ENCODE measurements at regions not wholly inside any gene's neighbourhood (a gene's known extent, or its start where the extent isn't known, plus 50 kb on each side); places are given as distances from the start of the nearest gene placed in this dataset.
A peak's percentile ranks its signal among the peaks of the same experiment; 100 is the strongest.

- WGBS, 2 donors (ENCODE audit: extremely low coverage in 2 of 2, insufficient read length in 2 of 2, insufficient replicate concordance in 1 of 2) = no CpG with 5 or more reads among the region's 2 CpGs
- DNase-seq (ENCODE audit: low spot score) = peak; percentile 5
Measured at GRCh38 chr6:54050750-54051149, 60.5 kb upstream of the MLIP start.

GRCh38 chr6:54053881-54054391, 57.3 kb upstream of the MLIP start:
- DNase-seq (ENCODE audit: low spot score) = no peak
- H3K27ac ChIP-seq (replicated peaks; ENCODE audit: low read length) = no peak overlapping the region

More at GRCh38 chr6:54050750-54051149, 60.5 kb upstream of the MLIP start:
- H3K18ac ChIP-seq (ENCODE audit: low read length) = no peak overlapping the region
- no peak overlapping the region for H4K8ac ChIP-seq (ENCODE audit: low read depth, low read length)
- H2BK12ac ChIP-seq (ENCODE audit: low read length) = no peak overlapping the region
- H2BK5ac ChIP-seq (ENCODE audit: low read length) = no peak overlapping the region
- H3K27ac ChIP-seq (replicated peaks; ENCODE audit: low read length) = no peak overlapping the region
- H3K79me1 ChIP-seq (ENCODE audit: low read depth, low read length) = no peaks in the 10 kb centered on the region
- H3K9me3 ChIP-seq (replicated peaks in 1 of 2; ENCODE audit: control insufficient read depth in 2 of 2, insufficient read depth in 1 of 2, low read depth in 1 of 2, low read length in 2 of 2) = no peaks in the 10 kb centered on the region
- H4K91ac ChIP-seq (ENCODE audit: low read depth, low read length, poor library complexity) = no peak overlapping the region
- peak overlapping the region; percentile 55 for H2AFZ ChIP-seq (ENCODE audit: low read length)
- no peak overlapping the region for H3K9ac ChIP-seq (ENCODE audit: low read depth, low read length, poor library complexity)
- no peak overlapping the region for H3K23ac ChIP-seq (ENCODE audit: low read depth, low read length, poor library complexity)
- no peak overlapping the region for H3K4ac ChIP-seq (ENCODE audit: low read length)
- no peaks in the 10 kb centered on the region for H3K36me3 ChIP-seq (replicated peaks in 1 of 2; ENCODE audit: control insufficient read depth in 2 of 2, insufficient read depth in 2 of 2, low read length in 2 of 2)
- H2BK15ac ChIP-seq (ENCODE audit: low read length) = no peak overlapping the region
- H3K14ac ChIP-seq (ENCODE audit: low read length) = no peak overlapping the region
- H3K27me3 ChIP-seq (ENCODE audit: control insufficient read depth in 3 of 3, insufficient read depth in 3 of 3, low read depth in 1 of 3, low read length in 3 of 3) = no peaks in the 10 kb centered on the region
- no peak overlapping the region for H2BK120ac ChIP-seq (ENCODE audit: low read depth, low read length)
- H3K4me1 ChIP-seq (ENCODE audit: control insufficient read depth in 2 of 2, insufficient read depth in 1 of 2, low read depth in 1 of 2, low read length in 2 of 2) = peaks cover 1 to 2% of the 10 kb centered on the region in 2 donors
- H3K4me2 ChIP-seq (ENCODE audit: insufficient read depth, low read length, poor library complexity, severe bottlenecking) = no peak overlapping the region
- H3K4me3 ChIP-seq (ENCODE audit: low read length in 2 of 2) = no peak overlapping the region
- H2AK5ac ChIP-seq (ENCODE audit: low read depth, low read length) = no peak overlapping the region

GRCh38 chr6:54056105-54056504, 55.1 kb upstream of the MLIP start:
- Histone ChIP-seq H3K4me3 (ENCODE audit: low read length in 2 of 2) (no peak overlapping the region), H2AFZ (ENCODE audit: low read length) (no peak overlapping the region), H3K9me3 (replicated peaks in 1 of 2; ENCODE audit: control insufficient read depth in 2 of 2, insufficient read depth in 1 of 2, low read depth in 1 of 2, low read length in 2 of 2) (no peaks in the 10 kb centered on the region), H2BK120ac (ENCODE audit: low read depth, low read length) (no peak overlapping the region), H3K4me1 (ENCODE audit: control insufficient read depth in 2 of 2, insufficient read depth in 1 of 2, low read depth in 1 of 2, low read length in 2 of 2) (peaks cover 1 to 4% of the 10 kb centered on the region in 2 donors), H2BK12ac (ENCODE audit: low read length) (no peak overlapping the region), H4K8ac (ENCODE audit: low read depth, low read length) (no peak overlapping the region), H4K91ac (ENCODE audit: low read depth, low read length, poor library complexity) (no peak overlapping the region), H3K18ac (ENCODE audit: low read length) (no peak overlapping the region), H3K4me2 (ENCODE audit: insufficient read depth, low read length, poor library complexity, severe bottlenecking) (no peak overlapping the region), H3K27ac (replicated peaks; ENCODE audit: low read length) (no peak overlapping the region), H3K79me1 (ENCODE audit: low read depth, low read length) (no peaks in the 10 kb centered on the region), H3K14ac (ENCODE audit: low read length) (no peak overlapping the region), H2BK5ac (ENCODE audit: low read length) (no peak overlapping the region), H3K23ac (ENCODE audit: low read depth, low read length, poor library complexity) (no peak overlapping the region), H3K4ac (ENCODE audit: low read length) (no peak overlapping the region), H2AK5ac (ENCODE audit: low read depth, low read length) (no peak overlapping the region), H2BK15ac (ENCODE audit: low read length) (no peak overlapping the region), H3K9ac (ENCODE audit: low read depth, low read length, poor library complexity) (no peak overlapping the region), H3K36me3 (replicated peaks in 1 of 2; ENCODE audit: control insufficient read depth in 2 of 2, insufficient read depth in 2 of 2, low read length in 2 of 2) (peaks cover 0 to 2% of the 10 kb centered on the region in 2 donors), H3K27me3 (ENCODE audit: control insufficient read depth in 3 of 3, insufficient read depth in 3 of 3, low read depth in 1 of 3, low read length in 3 of 3) (no peaks in the 10 kb centered on the region)
- no peak for DNase-seq (ENCODE audit: low spot score)
- no CpG with 5 or more reads among the region's 3 CpGs for whole genome bisulfite sequencing, 2 donors (ENCODE audit: extremely low coverage in 2 of 2, insufficient read length in 2 of 2, insufficient replicate concordance in 1 of 2)

More at GRCh38 chr6:54053881-54054391, 57.3 kb upstream of the MLIP start:
- H3K4me1 ChIP-seq (ENCODE audit: control insufficient read depth in 2 of 2, insufficient read depth in 1 of 2, low read depth in 1 of 2, low read length in 2 of 2) = peaks cover 1 to 2% of the 10 kb centered on the region in 2 donors
- H2BK15ac ChIP-seq (ENCODE audit: low read length) = no peak overlapping the region
- H3K36me3 ChIP-seq (replicated peaks in 1 of 2; ENCODE audit: control insufficient read depth in 2 of 2, insufficient read depth in 2 of 2, low read length in 2 of 2) = peaks cover 0 to 2% of the 10 kb centered on the region in 2 donors
- H2AFZ ChIP-seq (ENCODE audit: low read length) = peak overlapping the region; percentile 44
- H3K79me1 ChIP-seq (ENCODE audit: low read depth, low read length) = no peaks in the 10 kb centered on the region
- no peak overlapping the region for H2AK5ac ChIP-seq (ENCODE audit: low read depth, low read length)
- H3K23ac ChIP-seq (ENCODE audit: low read depth, low read length, poor library complexity) = no peak overlapping the region
- no peak overlapping the region for H3K4ac ChIP-seq (ENCODE audit: low read length)
- H2BK5ac ChIP-seq (ENCODE audit: low read length) = no peak overlapping the region
- WGBS, 2 donors (ENCODE audit: extremely low coverage in 2 of 2, insufficient read length in 2 of 2, insufficient replicate concordance in 1 of 2) = no CpG with 5 or more reads among the region's 4 CpGs
- H3K9me3 ChIP-seq (replicated peaks in 1 of 2; ENCODE audit: control insufficient read depth in 2 of 2, insufficient read depth in 1 of 2, low read depth in 1 of 2, low read length in 2 of 2) = no peaks in the 10 kb centered on the region
- no peak overlapping the region for H3K9ac ChIP-seq (ENCODE audit: low read depth, low read length, poor library complexity)
- H2BK120ac ChIP-seq (ENCODE audit: low read depth, low read length) = no peak overlapping the region
- no peak overlapping the region for H3K14ac ChIP-seq (ENCODE audit: low read length)
- no peaks in the 10 kb centered on the region for H3K27me3 ChIP-seq (ENCODE audit: control insufficient read depth in 3 of 3, insufficient read depth in 3 of 3, low read depth in 1 of 3, low read length in 3 of 3)
- no peak overlapping the region for H3K4me3 ChIP-seq (ENCODE audit: low read length in 2 of 2)
- no peak overlapping the region for H3K18ac ChIP-seq (ENCODE audit: low read length)
- H3K4me2 ChIP-seq (ENCODE audit: insufficient read depth, low read length, poor library complexity, severe bottlenecking) = no peak overlapping the region
- no peak overlapping the region for H4K8ac ChIP-seq (ENCODE audit: low read depth, low read length)
- H2BK12ac ChIP-seq (ENCODE audit: low read length) = no peak overlapping the region
- no peak overlapping the region for H4K91ac ChIP-seq (ENCODE audit: low read depth, low read length, poor library complexity)

- Histone ChIP-seq H3K18ac (ENCODE audit: low read length) (no peak overlapping the region), H2AFZ (ENCODE audit: low read length) (no peak overlapping the region), H4K91ac (ENCODE audit: low read depth, low read length, poor library complexity) (no peak overlapping the region), H2BK12ac (ENCODE audit: low read length) (no peak overlapping the region), H2BK5ac (ENCODE audit: low read length) (no peak overlapping the region), H3K4me2 (ENCODE audit: insufficient read depth, low read length, poor library complexity, severe bottlenecking) (no peak overlapping the region), H3K4me3 (ENCODE audit: low read length in 2 of 2) (no peak overlapping the region), H3K4ac (ENCODE audit: low read length) (no peak overlapping the region), H3K4me1 (ENCODE audit: control insufficient read depth in 2 of 2, insufficient read depth in 1 of 2, low read depth in 1 of 2, low read length in 2 of 2) (peaks cover 1 to 4% of the 10 kb centered on the region in 2 donors), H2BK120ac (ENCODE audit: low read depth, low read length) (no peak overlapping the region), H4K8ac (ENCODE audit: low read depth, low read length) (no peak overlapping the region), H2AK5ac (ENCODE audit: low read depth, low read length) (no peak overlapping the region), H2BK15ac (ENCODE audit: low read length) (no peak overlapping the region), H3K9me3 (replicated peaks in 1 of 2; ENCODE audit: control insufficient read depth in 2 of 2, insufficient read depth in 1 of 2, low read depth in 1 of 2, low read length in 2 of 2) (no peaks in the 10 kb centered on the region), H3K27me3 (ENCODE audit: control insufficient read depth in 3 of 3, insufficient read depth in 3 of 3, low read depth in 1 of 3, low read length in 3 of 3) (no peaks in the 10 kb centered on the region), H3K14ac (ENCODE audit: low read length) (no peak overlapping the region), H3K79me1 (ENCODE audit: low read depth, low read length) (no peaks in the 10 kb centered on the region), H3K27ac (replicated peaks; ENCODE audit: low read length) (no peak overlapping the region), H3K23ac (ENCODE audit: low read depth, low read length, poor library complexity) (no peak overlapping the region), H3K36me3 (replicated peaks in 1 of 2; ENCODE audit: control insufficient read depth in 2 of 2, insufficient read depth in 2 of 2, low read length in 2 of 2) (peaks cover 0 to 2% of the 10 kb centered on the region in 2 donors), H3K9ac (ENCODE audit: low read depth, low read length, poor library complexity) (no peak overlapping the region)
- no CpG with 5 or more reads among the region's 1 CpG for WGBS, 2 donors (ENCODE audit: extremely low coverage in 2 of 2, insufficient read length in 2 of 2, insufficient replicate concordance in 1 of 2)
- DNase-seq (ENCODE audit: low spot score) = no peak
Measured at GRCh38 chr6:54057058-54057457, 54.2 kb upstream of the MLIP start.
